Smooth muscle cell (in vitro differentiated cells): ENCODE measurements at regions not wholly inside any gene's neighbourhood (a gene's known extent, or its start where the extent isn't known, plus 50 kb on each side); places are given as distances from the start of the nearest gene placed in this dataset.

Experiments
- DNase-seq: peaks from one replicate; lab custom pipeline; 2025; ENCODE audit not compliant: unreplicated experiment; lab: John Stamatoyannopoulos, UW
- H2AFZ ChIP-seq: fragments of 200-600 bp; sonication (generic); 2 replicates; pipeline ENCODE4 v1.6.0; 2016; ENCODE audit warnings: antibody characterized with exemption, low read depth, mild to moderate bottlenecking
- H3F3A ChIP-seq: fragments of 200-600 bp; sonication (generic); 2 replicates; pipeline ENCODE4 v1.6.0; 2017; ENCODE audit warnings: antibody characterized with exemption, low read depth
- H3K27ac ChIP-seq: fragments of 200-600 bp; sonication (generic); 2 replicates; pipeline ENCODE4 v1.5.1; 2016; ENCODE audit warnings: low read depth, mild to moderate bottlenecking
- H3K27me3 ChIP-seq: fragments of 200-600 bp; sonication (generic); 2 replicates; pipeline ENCODE4 v1.6.1; 2016; ENCODE audit warnings: low read depth, mild to moderate bottlenecking
- H3K36me3 ChIP-seq: fragments of 200-600 bp; sonication (generic); 2 replicates; pipeline ENCODE4 v1.5.1; 2016; ENCODE audit warnings: low read depth
- H3K4me1 ChIP-seq: fragments of 200-600 bp; sonication (generic); 2 replicates; pipeline ENCODE4 v1.5.1; 2016; ENCODE audit warnings: low read depth
- H3K4me2 ChIP-seq: fragments of 200-600 bp; sonication (generic); 2 replicates; pipeline ENCODE4 v1.6.0; 2016; ENCODE audit warnings: mild to moderate bottlenecking
- H3K4me3 ChIP-seq: fragments of 200-600 bp; sonication (generic); 2 replicates; pipeline ENCODE4 v1.5.1; 2016; ENCODE audit warnings: mild to moderate bottlenecking
- H3K79me2 ChIP-seq: fragments of 200-600 bp; sonication (generic); 2 replicates; pipeline ENCODE4 v1.6.0; 2016; ENCODE audit warnings: low read depth, mild to moderate bottlenecking
- H3K9ac ChIP-seq: fragments of 200-600 bp; sonication (generic); 2 replicates; pipeline ENCODE4 v1.6.0; 2016; ENCODE audit warnings: low read depth
- H3K9me3 ChIP-seq: fragments of 200-600 bp; sonication (generic); replicated peaks from 2 replicates; pipeline ENCODE4 v1.5.1; 2016; ENCODE audit warnings: low read depth
- H4K20me1 ChIP-seq: fragments of 200-600 bp; sonication (generic); 2 replicates; pipeline ENCODE4 v1.6.0; 2016; ENCODE audit warnings: low read depth
- CTCF ChIP-seq: fragments of 200-600 bp; sonication (generic); IDR thresholded peaks from 2 replicates; pipeline ENCODE4 v1.5.1; 2017; ENCODE audit warnings: borderline replicate concordance, mild to moderate bottlenecking, antibody characterized with exemption; ENCODE audit not compliant: insufficient read depth, poor library complexity, severe bottlenecking
- WGBS: methylation state at CpG from one replicate; pipeline ENCODE4 v1.1.7; 2016; ENCODE audit warnings: low lambda C conversion rate; 5-methylcytosine and 5-hydroxymethylcytosine counted together

DNA sequence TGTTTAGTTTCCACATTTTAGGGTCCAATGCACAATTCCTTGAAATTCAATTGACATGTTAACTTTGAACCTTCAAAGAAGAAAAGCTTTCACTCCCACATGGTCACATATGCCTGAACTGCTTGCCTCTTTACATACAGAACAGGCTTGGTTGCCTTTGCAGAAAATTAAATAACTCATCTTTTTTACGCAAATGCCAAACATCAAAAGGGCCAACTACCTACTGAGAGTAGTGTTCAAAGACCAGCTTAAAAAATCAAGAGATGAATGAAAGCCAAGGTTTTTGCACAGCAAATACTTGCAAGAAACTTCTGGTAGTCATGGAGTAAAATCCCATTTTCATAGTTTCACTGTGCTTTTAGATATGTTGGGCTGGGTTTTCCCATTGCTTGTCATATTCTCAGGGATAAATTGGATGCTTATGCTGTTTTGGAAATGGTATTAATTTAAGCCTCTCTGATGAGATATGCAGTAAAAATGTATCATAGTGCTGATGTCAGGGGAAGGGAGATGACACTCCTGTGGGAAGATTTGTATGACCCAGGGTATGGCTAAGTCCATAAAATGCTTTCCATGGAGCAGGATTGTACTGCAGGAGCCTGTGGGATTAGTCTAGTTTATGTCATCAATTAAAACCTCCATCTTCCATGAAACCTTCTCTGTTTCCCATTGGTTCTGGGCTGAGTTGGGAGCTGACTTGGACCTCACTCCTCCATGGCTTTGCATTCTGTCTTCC, 60.6 kb upstream of the DARS1 start:
- no peak overlapping the region for H3K27ac ChIP-seq
- H3F3A ChIP-seq = no peaks in the 10 kb centered on the region
- no peak overlapping the region for H3K4me3 ChIP-seq
- no peaks in the 10 kb centered on the region for H3K4me1 ChIP-seq
- no peak overlapping the region for H2AFZ ChIP-seq
- DNase-seq = no peak
- H3K9ac ChIP-seq = no peak overlapping the region
- H3K4me2 ChIP-seq = no peak overlapping the region
- TF ChIP-seq CTCF = no peak
- no peaks in the 10 kb centered on the region for H3K9me3 ChIP-seq
- no peaks in the 10 kb centered on the region for H3K79me2 ChIP-seq
- H3K36me3 ChIP-seq = no peaks in the 10 kb centered on the region
- no peaks in the 10 kb centered on the region for H4K20me1 ChIP-seq
- WGBS = 100% methylated on average over 1 of the region's 1 CpG
- no peaks in the 10 kb centered on the region for H3K27me3 ChIP-seq

- Histone ChIP-seq H3K79me2 (no peaks in the 10 kb centered on the region), H3K27me3 (no peaks in the 10 kb centered on the region), H3K9ac (no peak overlapping the region), H3F3A (no peaks in the 10 kb centered on the region), H3K4me3 (no peak overlapping the region), H3K4me2 (no peak overlapping the region), H3K36me3 (no peaks in the 10 kb centered on the region), H3K4me1 (no peaks in the 10 kb centered on the region), H3K9me3 (no peaks in the 10 kb centered on the region), H2AFZ (no peak overlapping the region), H4K20me1 (no peaks in the 10 kb centered on the region), H3K27ac (no peak overlapping the region)
- TF ChIP-seq CTCF = no peak
- WGBS = 72% methylated on average over 1 of the region's 1 CpG
- no peak for DNase-seq
These were observed 59.9 kb upstream of the DARS1 start for GRCh38 chr2:136045344-136045743.
